ENCODE measurements at regions not wholly inside any gene's neighbourhood (a gene's known extent, or its start where the extent isn't known, plus 50 kb on each side); places are given as distances from the start of the nearest gene placed in this dataset.

- no peak for TF ChIP-seq CTCF (conservative IDR thresholded peaks at IDR 0.05; ENCODE audit: low read depth, low read length)
- no peak for TF ChIP-seq EZH2 (IDR thresholded peaks at IDR 0.05; ENCODE audit: borderline replicate concordance, low read depth, low read length, poor library complexity, severe bottlenecking)
Measured at GRCh38 chr3:8363200-8363599, 138.4 kb upstream of the LMCD1 start.

Data from A673 (cell line).